ENCODE measurements at regions not wholly inside any gene's neighbourhood (a gene's known extent, or its start where the extent isn't known, plus 50 kb on each side); places are given as distances from the start of the nearest gene placed in this dataset.

- no peak for TF ChIP-seq CTCF (IDR thresholded peaks at IDR 0.05; ENCODE audit: low read depth, low read length)
- TF ChIP-seq EZH2phosphoT487 (IDR thresholded peaks at IDR 0.05; ENCODE audit: low read depth) = no peak
Measured at GRCh38 chr5:82358457-82358856, 80.3 kb upstream of the RPS23 start.
